GM20431 (cell line): ENCODE measurements at regions not wholly inside any gene's neighbourhood (a gene's known extent, or its start where the extent isn't known, plus 50 kb on each side); places are given as distances from the start of the nearest gene placed in this dataset.
"Not testable (repeated sequence)": the region's sequence is repeated elsewhere in the genome, so short reads cannot be mapped to it uniquely, and the experiment has no call there.

ENCODE experiments used
- in situ Hi-C: fragments of 300-500 bp; cut with MseI, MboI; formaldehyde crosslinking; loops from one replicate; pipeline ENCODE4 v1.15.0; 2020; ENCODE audit warnings: low sequenced_read_pairs; ENCODE audit not compliant: unreplicated experiment

DNA sequence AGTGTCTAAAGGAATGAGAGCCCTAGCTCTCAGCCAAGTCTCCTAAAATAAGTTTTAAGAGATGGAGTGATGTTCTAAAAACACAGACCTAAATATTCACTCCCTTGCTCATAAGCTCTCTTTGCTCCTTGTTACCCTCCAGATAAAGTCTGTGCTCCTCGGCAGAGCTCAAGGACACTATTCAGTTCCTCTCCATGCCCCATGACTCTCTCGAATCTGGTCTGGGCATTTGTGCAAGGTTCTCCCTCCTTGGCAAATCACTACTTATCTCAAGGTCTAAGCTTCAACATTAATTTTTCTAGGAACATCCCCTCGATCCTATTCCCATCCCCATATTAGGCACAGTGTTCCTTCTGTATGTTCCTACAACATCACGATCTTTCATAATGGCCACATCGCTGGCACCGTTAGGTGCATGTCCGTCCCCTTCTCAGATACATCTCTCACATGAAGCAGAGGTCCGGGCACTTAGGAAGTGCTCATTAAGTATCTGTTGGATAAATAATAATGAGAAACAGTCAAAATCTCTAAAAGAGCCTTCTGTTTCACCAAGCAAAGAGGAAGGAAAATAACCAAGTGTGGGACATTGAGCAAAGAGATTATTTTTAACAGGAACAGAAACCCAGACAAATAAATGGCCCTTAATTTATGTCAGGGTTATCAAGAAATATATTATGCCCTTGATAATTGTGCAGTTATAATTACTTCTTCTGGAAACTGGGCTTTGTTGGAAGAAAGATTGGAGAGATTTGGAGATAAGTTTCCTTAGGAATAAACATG, 85.9 kb upstream of the HTR4 start:
- in situ Hi-C loops: loop anchor here (25.0 kb wide), 2 partner anchors 222 to 297 kb away; no protein-coding TSS in a partner anchor

DNA sequence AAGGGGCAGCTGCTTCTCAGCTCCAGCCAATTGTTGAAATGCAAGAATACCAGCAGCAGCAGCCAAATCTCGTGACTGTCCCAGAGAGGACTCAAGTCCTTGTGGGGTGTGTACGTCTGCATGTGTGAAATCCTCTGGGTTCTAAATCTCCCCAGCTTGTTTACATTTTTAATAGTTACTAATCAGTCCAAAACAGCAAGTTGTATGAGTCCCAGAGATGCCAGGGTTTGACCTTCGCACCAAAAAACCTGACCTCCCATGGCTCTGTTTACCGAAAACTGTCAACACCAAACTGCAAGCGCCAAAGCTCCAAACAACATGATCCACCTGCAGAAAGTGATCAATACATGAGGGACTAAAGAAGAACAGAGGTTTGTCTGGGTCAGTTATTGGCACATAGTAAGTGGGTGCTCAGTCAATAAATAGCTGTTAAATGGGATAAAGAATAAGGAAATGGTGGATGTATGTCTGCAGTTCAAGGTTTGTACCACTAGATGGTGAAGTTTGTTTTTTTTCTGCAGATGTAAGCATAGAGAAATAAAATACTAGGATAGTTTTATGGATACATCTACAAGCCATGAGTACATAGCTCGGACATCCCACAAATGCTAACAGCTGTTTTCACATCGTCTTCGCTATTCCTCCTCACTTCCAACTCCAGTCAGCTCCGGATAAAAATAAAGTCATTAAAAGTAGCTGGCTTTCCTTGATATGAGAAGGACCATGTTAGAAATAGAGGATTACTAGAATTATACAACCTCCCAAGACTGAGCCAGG, 85.3 kb upstream of the ADRB2 start:
- in situ Hi-C loops: loop anchor here (25.0 kb wide), 2 partner anchors 221 to 296 kb away; no protein-coding TSS in a partner anchor

DNA sequence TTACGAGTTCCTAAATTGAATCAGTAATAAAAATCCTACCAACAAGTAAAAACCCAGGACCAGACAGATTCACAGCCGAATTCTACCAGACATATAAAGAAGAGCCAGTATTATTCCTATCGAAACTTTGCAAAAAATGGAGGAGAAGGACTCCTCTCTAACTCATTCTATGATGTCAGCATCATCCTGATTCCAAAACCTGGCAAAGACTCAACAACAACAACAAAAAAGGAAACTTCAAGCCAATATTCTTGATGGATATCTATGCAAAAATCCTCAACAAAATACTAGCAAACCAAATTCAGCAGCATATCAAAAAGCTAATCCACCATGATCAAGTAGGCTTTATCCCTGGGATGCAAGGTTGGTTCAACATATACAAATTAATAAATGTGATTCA, 84.6 kb upstream of the ADRB2 start:
- in situ Hi-C loops: loop anchor here (25.0 kb wide), 2 partner anchors 221 to 296 kb away; no protein-coding TSS in a partner anchor

DNA sequence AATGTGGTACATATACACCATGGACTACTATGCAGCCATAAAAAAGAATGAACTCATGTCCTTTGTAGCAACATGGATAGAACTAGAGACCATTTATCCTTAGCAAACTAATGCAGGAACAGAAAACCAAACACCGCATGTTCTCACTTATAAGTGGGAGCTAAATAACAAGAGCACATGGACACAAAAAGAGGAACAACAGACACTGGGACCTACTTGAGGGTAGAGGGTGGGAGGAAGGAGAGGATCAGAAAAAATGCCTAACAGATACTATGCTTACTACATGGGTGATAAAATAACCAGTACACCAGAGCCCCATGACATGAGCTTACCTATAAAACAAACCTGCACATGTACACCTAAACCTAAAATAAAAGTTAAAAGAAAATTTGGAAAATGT, 82.0 kb upstream of the ADRB2 start:
- in situ Hi-C loops: loop anchor here (25.0 kb wide), 2 partner anchors 218 to 293 kb away; no protein-coding TSS in a partner anchor

DNA sequence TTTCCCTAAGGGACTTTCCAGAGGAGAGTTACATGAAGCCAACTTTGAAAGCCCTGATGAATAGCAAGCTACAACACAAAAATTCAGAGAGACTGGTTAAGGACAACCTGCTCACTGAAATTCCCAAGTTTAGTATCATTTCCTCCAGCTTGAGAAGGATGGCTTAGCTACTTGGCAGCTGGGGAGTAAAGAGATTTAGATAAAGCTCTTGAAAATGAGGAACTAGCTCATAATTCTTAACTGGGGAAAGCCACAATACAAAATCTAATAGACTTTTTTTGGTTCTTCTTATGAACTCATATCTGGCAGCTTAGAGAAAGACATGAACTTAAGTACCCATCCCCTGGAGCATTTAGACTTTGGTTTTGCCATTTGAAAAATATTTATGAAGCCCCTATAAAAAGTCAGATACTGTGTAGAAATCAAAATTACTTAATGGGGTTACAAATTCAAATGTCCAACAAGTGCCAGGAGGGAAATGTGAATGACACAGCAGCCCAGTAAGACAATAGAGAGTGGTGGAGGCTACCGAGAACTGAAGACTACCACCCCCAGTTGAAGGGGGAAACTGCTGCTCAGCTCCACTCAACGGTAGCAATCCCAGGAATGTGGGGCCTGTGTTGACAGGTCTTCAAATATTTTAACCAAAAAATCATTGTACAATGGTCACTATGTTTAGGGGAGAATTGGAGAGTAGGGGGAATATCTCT, 79.4 kb upstream of the ADRB2 start:
- in situ Hi-C loops: loop anchor here (25.0 kb wide), 2 partner anchors 215 to 290 kb away; no protein-coding TSS in a partner anchor

DNA sequence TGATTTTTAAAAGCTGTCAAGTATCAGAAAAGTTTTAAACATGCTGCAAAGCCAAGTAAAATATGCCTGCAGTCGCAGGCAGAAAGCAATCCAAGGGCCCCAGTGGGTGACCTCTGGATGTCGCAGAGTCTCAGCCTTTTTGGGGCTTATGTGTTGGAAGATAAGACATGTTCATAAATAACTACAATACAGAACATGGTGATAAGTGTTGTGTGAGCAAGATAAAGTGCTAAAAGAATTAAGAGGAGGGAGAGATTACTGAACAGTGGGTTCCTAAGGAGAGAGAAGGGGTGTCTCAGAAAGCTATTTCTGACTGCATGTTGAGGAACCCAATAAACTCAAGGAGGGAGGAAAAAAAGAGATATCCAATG, 78.9 kb upstream of the ADRB2 start:
- in situ Hi-C loops: loop anchor here (25.0 kb wide), 2 partner anchors 215 to 290 kb away; no protein-coding TSS in a partner anchor

DNA sequence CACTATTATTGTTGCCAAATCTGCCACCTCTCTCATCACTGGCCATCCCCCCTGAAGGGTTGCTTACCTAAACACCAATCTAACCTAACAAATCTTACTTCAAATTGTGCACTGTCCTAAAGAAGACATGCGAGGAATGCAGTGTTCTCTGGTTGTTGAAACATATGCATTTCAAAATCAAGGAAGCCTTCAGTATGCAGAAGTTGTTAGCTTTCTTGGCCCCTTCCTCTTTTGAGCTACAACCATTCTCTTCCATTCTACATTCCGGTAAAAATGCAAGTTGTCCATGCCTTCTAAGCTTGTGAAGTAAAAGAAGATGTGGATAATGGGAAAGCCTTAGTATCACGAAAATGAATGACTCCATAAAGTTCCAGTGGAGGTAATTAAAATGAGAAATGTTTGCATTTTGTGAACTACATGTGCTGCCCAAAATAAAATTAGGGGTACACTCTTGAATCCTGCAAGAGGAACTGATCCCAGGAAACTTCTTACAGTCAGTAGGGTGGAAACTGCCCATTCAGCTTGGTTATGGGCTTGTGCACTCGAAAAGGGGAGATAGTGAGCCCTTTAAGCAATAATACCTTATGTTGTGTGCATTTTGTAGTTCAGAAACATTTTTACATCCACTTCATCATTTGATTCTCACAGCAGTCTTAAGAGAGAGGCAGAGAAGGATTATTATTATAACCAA, 77.6 kb upstream of the ADRB2 start:
- in situ Hi-C loops: loop anchor here (25.0 kb wide), 2 partner anchors 213 to 288 kb away; no protein-coding TSS in a partner anchor

DNA sequence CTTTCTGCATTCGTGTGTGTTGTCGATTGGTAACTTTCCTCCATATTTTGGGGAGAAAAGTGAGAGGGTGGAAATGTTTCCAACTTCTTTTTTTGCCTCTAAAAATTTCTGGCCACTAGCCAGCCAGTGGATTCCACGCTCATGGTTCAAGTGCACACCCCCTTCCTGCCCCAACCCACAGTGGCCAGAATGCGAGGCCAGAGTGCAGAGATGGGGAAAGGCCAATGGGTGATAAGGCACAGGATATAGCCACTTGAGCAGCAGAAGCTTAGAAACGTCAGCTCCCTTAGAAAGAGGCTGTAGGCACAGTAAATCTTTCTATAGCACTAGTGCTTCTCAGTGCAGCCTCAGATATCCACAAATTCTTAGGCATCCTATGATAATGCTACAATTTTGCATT, 75.8 kb upstream of the ADRB2 start:
- in situ Hi-C loops: no loop called here

DNA sequence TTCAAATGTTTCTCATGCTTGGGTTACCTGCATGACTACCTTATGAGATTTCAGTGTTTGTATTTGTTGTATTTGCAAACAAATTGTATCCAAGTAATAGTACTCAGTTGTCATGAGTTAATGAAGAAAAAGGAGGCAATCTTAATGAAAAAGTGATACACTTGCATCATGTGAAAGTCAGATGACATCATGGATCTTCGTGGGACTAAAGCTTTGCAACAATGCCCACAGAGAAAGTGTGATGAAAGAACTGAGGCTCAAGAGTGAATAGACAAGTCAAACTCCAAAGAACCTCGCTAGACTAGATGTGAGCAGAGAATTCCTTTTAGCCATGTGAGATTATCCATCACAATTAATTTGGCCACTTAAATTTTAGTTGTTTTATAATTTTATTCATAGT, 75.4 kb upstream of the ADRB2 start:
- in situ Hi-C loops: no loop called here

DNA sequence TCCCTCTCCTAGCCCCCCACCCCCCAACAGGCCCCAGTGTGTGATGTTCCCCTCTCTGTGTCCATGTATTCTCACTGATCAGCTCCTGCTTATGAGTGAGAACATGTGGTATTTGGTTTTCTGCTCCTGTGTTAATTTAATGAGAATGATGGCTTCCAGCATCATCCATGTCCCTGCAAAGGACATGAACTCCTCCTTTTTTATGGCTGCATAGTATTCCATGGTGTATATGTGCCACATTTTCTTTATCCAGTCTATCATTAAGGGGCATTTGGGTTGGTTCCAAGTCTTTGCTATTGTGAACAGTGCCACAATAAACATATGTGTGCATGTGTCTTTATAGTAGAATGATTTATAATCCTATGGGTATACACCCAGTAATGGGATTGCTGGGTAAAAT, 74.0 kb upstream of the ADRB2 start:
- in situ Hi-C loops: not testable (repeated sequence)

DNA sequence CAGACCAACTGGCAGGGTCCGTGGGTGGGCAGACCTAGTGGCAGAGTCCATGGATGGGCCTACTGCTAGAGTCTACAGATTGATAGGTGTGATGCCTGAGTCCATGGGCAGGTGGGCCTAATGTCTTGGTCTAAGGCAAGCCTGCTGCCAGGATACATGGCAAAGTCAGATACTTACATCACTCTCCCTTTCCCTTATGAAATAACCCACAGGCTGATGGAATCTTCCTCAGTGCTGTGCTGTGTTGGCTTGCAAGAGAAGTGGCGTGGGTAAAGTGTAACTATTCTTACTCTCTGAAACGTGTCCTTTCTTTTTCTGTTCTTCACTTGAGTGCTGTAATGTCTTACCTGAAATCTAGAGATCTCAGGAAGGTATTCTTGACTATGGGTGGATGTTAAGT, 67.3 kb upstream of the ADRB2 start:
- in situ Hi-C loops: no loop called here

DNA sequence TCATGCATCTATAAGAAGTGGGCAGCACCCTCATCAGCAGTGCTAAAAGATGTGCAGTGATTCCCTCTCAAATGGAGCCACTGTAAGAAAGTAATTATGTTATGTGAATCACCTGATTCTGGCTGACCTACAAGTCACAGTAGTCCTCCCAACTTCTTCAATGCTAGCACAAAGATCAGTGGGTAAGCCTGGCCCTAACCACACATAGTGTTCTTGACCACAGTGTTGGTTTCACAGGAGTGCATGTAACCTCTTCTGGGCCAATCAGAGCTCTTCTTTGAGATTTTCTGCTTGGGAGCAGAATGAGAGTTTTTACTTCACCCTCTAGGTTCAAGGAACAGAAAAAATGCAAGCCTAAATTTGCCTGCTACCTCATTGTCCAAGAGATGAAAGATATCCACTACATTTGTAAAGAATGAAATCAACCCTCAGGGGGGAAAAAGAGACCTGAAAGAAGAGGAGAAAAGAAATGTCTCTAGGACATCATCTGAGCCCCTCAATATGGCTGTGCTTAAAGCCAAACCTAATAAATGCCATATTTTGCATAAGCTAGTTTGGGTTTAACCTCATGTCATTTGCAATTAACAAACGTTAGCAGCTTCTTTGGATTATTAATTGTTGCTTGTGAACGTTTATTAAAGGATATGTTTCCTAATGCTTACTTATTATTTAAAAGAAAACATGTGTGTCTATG, 65.3 kb upstream of the ADRB2 start:
- in situ Hi-C loops: no loop called here

DNA sequence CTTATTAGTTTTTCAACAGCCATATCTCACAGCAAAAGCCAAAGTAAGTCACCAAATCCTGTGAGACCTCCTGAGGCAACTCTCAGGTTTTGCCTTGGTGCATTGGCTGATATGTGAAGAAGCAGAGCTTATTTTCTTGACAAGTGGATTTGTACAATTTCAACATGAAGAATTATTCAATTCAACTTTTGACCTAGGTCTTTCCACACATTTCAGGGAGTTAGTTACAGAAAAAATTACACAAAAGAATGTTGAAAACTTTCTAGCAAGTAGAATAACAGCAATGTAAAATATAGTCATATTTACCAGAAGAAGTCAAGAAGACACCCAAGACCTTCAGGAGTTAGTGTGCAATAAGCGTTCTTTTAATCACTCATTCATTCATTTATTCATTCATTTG, 62.4 kb upstream of the ADRB2 start:
- in situ Hi-C loops: no loop called here

DNA sequence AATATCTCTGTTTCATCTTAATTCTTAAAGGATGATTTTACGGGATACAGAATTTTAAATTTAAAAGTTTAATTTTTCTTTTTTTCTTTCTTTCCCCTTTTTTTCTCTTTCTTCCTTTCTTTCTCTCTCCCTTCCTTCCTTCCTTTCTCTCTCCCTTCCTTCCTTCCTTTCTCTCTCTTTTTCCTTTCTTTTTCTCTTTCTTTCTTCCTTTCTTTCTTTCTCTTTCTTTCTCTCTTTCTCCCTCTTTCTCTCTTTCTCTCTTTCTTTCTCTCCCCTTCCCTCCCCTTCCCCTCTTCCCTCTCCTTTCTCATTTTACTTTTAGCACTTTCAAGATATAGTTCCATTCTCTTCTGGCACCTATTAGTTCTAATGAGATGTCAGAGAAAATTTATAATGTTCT, 61.4 kb upstream of the ADRB2 start:
- in situ Hi-C loops: no loop called here

DNA sequence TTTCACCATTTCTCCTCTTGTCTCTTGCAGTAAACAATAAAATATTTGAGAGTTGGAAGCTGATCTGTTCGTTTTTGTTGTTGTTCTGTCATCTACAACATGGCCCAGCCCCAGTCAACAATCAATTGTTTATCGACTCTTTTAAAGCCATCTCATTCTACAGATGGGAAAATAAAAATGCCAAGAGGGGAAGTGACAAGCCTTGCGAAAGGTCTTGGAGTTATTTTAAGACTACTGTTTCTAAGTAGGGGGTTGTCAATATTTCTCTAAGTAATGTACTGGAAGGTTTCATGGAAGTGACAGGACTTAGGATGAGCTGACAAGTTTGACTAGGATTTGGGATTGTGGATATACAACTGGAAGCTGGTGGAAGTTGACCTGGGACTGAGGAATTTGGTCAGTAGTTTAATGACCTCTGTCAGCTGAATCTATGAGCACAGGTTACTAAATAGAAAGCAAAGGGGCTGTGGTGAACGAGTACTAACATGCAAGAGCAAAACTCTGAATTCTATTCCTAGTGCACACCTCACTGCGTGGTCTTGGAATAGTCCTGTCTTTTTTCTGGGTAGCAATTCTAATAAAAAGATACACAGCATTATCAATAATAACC, 57.5 kb upstream of the ADRB2 start:
- in situ Hi-C loops: no loop called here

DNA sequence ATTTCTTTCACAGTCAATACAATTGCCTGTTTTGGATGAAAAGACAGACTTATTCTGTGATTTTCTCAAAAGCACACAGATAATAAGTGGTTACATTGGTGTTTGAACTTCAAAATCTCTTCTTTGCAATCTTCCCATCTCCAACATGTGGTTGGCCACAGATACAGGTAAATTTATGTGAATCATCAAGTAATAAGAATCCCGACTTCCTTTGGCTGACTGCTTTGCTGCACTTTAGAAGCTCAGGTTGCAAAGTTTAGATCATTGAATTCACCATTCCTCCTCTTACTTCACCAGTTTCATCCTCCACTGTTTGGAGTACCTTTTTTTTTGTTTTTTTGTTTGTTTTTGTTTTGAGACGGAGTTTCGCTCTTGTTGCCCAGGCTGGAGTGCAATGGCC, 56.5 kb upstream of the ADRB2 start:
- in situ Hi-C loops: no loop called here

DNA sequence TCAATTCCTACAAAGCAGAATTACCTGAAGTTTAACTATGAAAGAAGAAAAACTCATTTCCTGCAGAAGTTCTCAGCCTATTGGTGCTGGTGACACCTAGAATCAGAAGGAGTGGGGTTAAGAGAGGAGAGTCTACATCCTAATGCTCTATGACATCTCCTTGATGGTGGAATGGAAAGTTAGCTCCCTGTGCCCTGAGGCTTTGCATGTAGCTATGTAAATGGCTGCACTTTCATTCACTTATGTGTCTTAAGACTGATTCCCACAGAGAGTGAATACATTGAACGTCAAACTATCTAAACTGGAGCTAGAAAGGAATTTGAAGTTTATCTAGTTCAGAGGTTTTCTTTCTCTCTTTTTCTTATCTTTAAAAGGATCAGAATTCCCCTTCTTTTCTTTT, 52.1 kb upstream of the ADRB2 start:
- in situ Hi-C loops: no loop called here

DNA sequence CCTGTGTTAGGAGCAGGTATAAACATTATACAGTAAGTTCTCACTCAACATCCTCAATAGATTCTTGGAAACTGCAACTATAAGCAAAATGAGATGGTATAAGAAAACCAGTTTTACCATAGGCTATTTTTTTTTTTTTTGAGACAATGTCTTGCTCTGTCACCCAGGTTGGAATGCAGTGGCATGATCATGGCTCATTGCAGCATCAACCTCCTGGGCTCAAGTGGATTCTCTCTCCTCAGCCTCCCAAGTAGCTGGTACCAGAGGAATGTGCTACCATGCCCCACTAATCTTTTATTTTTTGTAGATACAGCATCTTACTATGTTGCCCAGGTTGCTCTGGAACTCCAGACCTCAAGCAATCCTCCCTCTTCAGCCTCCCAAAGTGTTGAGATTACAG, 50.1 kb upstream of the ADRB2 start:
- in situ Hi-C loops: no loop called here
